GM10248 (cell line): ENCODE measurements at regions not wholly inside any gene's neighbourhood (a gene's known extent, or its start where the extent isn't known, plus 50 kb on each side); places are given as distances from the start of the nearest gene placed in this dataset.

Experiments
- CTCF ChIA-PET: fragments of 300-600 bp; sonication (Branson Sonifier 250); formaldehyde crosslinking; extraction: SDS; loops from one replicate; lab custom pipeline; 2021; ENCODE audit warnings: antibody characterized with exemption; lab: Yijun Ruan, JAX
- POLR2A ChIA-PET: fragments of 350-650 bp; sonication (Branson Sonifier 250); formaldehyde crosslinking; extraction: SDS; loops from one replicate; lab custom pipeline; 2020; ENCODE audit warnings: antibody characterized with exemption; lab: Yijun Ruan, JAX
- DNase-seq: peaks from one replicate; pipeline ENCODE4 v3.0.0; 2012; ENCODE audit errors: extremely low spot score
- TF ChIP-seq, protein P1 (sequence below): IDR thresholded peaks from 2 replicates; pipeline ENCODE4 v1.5.1; 2012; ENCODE audit warnings: mild to moderate bottlenecking, low read depth; ENCODE audit errors: extremely low read depth, missing control alignments, control extremely low read depth

DNA sequence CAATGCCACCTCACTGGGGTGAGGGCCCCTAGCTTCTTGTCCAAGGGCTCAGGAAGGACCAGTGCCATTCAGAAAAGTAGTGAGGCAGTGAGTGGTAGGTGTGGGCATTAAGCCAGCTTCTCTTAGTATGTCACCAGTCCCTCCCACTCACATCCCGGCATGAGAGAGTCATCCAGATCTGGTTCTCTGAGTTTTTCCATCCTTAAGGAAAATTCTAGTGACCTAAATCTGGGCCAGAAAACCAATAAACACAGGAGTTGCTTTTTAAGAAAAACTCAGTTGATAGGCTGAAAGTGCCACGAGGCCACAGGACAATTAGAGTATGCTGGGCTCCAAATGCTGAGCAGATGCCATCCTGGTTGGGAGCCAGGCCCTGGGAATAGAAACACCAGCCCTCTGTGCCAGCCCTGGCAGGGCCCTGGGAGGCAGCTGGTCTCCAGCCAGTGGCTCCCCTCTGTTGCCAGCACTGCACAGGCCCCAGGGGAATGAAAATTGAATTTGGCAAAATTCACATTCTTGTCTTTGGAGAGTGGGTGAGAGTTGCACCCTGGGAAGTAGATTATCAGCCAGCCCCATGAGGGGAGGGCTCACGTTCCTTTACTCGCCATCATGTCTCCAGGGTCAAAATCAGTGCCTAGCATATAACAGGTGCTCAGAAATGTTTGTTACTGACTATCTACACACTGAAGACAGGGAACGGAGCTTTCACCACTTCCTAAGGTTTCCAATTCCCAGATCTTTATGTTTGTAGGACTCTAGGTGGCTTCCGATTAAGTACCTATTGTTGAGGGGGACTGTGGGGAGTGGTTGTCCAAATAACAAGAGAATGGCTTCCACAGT lies 52.8 kb downstream of the FAM43A start:
- CTCF ChIA-PET = no interaction called here
- DNase-seq = no peak
- TF ChIP-seq, protein P1, sequence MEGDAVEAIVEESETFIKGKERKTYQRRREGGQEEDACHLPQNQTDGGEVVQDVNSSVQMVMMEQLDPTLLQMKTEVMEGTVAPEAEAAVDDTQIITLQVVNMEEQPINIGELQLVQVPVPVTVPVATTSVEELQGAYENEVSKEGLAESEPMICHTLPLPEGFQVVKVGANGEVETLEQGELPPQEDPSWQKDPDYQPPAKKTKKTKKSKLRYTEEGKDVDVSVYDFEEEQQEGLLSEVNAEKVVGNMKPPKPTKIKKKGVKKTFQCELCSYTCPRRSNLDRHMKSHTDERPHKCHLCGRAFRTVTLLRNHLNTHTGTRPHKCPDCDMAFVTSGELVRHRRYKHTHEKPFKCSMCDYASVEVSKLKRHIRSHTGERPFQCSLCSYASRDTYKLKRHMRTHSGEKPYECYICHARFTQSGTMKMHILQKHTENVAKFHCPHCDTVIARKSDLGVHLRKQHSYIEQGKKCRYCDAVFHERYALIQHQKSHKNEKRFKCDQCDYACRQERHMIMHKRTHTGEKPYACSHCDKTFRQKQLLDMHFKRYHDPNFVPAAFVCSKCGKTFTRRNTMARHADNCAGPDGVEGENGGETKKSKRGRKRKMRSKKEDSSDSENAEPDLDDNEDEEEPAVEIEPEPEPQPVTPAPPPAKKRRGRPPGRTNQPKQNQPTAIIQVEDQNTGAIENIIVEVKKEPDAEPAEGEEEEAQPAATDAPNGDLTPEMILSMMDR = no peak
- POLR2A ChIA-PET = no interaction called here

DNA sequence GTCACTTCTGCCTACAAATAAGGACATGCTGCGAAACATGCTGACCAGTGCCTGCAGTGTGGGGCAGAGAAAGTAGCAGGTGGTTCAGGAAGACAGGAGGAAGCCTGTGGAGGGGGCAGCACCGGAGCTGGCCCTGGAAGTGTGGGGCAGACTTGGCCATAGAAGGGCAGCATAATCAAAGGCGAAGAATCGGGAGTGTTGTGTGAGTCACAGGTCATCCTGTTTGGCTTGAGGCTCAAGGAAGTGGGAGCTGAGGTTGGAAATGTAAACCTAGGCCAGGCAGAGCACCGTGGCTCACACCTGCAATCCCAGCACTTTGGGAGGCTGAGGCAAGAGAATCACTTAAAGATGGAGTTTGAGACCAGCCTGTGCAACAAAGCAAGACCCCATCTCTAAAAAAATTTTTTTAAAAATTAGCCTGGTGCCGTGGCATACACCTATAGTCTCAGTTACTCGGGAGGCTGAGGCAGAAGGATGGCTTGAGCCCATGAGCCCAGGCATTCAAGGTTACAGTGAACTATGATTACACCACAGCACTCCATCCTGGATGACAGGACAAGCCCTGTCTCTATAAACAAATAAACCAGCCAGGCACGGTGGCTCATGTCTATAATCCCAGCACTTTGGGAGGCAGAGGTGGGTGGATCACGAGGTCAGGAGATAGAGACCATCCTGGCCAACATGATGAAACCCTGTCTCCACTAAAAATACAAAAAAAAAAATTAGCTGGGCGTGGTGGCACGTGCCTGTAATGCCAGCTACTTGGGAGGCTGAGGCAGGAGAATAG lies 54.0 kb downstream of the FAM43A start:
- DNase-seq = no peak
- ChIA-PET POLR2A (no interaction called here), CTCF (no interaction called here)
- TF ChIP-seq, protein P1 = no peak

DNA sequence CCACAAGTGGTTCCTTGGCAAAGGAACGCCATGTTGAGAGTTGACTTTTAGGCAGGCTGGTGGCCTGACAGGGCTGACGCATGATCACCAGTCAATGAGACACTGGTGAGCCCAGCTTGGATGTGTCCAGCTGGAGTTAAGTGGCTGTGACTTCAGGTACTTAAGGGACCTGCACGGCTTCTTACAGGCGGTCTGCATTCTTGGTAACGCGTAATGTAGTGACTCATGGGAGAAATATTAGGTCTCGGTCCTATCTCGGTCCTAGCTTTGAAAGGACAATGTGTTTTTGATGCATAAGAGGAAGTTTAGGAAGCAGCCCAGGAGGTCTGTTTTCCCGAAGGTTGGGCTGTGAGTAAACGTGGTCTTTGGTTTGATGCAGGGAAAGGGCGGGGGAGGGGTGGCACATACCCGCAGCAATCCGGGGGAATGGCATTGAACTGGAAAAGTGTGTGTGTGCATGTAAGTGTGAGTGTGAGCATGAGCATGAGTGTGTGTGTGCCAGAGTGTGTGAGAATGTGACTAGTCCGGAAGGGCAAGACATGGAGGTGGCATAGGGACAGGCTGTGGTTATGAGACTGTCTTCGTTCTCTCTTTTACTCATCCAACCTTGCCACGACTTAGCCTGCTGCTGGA lies 55.3 kb downstream of the FAM43A start:
- CTCF ChIA-PET = interaction anchor here (1.0 kb wide), 1 partner anchor 10 kb away, joined by 3 read pairs; no protein-coding TSS in a partner anchor
- no peak for DNase-seq
- POLR2A ChIA-PET = no interaction called here
- TF ChIP-seq, protein P1 = no peak

DNA sequence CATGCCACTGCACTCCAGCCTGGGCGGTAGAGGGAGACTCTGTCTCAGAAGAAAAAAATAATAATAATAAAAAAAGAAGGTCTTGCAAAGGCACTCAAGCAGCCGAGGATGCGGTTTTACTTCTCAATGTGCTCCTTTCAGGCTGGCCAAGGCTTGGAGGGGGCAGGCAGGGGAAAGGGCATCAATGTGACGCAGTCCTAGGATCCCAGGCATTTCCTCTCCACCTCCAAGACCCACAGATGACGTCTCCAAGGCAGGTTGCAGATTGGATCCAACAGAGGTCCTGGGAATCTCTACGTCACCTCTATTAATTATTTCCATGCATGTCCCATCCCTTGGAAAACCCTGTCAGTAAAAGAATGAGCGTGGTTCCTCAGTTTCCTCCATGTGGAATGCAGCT lies 56.2 kb downstream of the FAM43A start:
- no peak for DNase-seq
- TF ChIP-seq, protein P1 = no peak
- ChIA-PET POLR2A (no interaction called here), CTCF (interaction anchor here (1.9 kb wide), 1 partner anchor 10 kb away, joined by 6 read pairs; no protein-coding TSS in a partner anchor)

DNA sequence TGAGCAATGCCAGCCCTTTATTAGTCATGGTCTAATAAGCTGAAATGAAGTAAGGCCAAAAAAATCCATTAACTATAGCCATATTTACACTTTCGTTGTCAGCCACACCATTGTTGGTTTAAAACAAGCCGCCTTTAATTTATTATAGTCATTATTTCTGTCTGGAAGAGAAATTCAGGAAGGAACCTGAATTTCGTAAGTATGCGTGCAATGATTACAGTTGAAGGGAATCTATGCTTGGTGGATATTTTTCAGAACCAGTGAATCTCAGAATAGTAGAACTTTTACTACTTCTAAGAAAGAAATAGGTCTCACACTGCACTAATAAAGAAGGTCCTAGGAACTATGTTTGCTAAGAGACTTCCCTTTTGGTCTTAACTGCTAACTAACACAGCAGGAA lies 59.1 kb downstream of the FAM43A start:
- ChIA-PET CTCF (no interaction called here), POLR2A (no interaction called here)
- no peak for DNase-seq

More for the DNA sequence above, 59.1 kb downstream of the FAM43A start:
- TF ChIP-seq, protein P1 = no peak
